ENCODE measurements at regions not wholly inside any gene's neighbourhood (a gene's known extent, or its start where the extent isn't known, plus 50 kb on each side); places are given as distances from the start of the nearest gene placed in this dataset.

- TF ChIP-seq EGR1 (IDR thresholded peaks at IDR 0.05) = no peak
- no peak for TF ChIP-seq TEAD4 (IDR thresholded peaks at IDR 0.05)
- no peak for TF ChIP-seq EP300 (IDR thresholded peaks at IDR 0.05; ENCODE audit: borderline replicate concordance)
- TF ChIP-seq, protein P1, sequence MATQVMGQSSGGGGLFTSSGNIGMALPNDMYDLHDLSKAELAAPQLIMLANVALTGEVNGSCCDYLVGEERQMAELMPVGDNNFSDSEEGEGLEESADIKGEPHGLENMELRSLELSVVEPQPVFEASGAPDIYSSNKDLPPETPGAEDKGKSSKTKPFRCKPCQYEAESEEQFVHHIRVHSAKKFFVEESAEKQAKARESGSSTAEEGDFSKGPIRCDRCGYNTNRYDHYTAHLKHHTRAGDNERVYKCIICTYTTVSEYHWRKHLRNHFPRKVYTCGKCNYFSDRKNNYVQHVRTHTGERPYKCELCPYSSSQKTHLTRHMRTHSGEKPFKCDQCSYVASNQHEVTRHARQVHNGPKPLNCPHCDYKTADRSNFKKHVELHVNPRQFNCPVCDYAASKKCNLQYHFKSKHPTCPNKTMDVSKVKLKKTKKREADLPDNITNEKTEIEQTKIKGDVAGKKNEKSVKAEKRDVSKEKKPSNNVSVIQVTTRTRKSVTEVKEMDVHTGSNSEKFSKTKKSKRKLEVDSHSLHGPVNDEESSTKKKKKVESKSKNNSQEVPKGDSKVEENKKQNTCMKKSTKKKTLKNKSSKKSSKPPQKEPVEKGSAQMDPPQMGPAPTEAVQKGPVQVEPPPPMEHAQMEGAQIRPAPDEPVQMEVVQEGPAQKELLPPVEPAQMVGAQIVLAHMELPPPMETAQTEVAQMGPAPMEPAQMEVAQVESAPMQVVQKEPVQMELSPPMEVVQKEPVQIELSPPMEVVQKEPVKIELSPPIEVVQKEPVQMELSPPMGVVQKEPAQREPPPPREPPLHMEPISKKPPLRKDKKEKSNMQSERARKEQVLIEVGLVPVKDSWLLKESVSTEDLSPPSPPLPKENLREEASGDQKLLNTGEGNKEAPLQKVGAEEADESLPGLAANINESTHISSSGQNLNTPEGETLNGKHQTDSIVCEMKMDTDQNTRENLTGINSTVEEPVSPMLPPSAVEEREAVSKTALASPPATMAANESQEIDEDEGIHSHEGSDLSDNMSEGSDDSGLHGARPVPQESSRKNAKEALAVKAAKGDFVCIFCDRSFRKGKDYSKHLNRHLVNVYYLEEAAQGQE (IDR thresholded peaks at IDR 0.05; ENCODE audit: low read depth) = no peak
- TF ChIP-seq FOXM1 (IDR thresholded peaks at IDR 0.05; ENCODE audit: borderline replicate concordance, low read depth) = no peak
- TF ChIP-seq CEBPB (IDR thresholded peaks at IDR 0.05) = no peak
- TF ChIP-seq YY1 (IDR thresholded peaks at IDR 0.05; ENCODE audit: low read depth) = no peak
- no peak for TF ChIP-seq TAF1 (IDR thresholded peaks at IDR 0.05; ENCODE audit: low read depth)
- TF ChIP-seq, protein P2, sequence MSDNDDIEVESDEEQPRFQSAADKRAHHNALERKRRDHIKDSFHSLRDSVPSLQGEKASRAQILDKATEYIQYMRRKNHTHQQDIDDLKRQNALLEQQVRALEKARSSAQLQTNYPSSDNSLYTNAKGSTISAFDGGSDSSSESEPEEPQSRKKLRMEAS (IDR thresholded peaks at IDR 0.05) = no peak
- TF ChIP-seq NFIC (IDR thresholded peaks at IDR 0.05) = no peak
- no peak for TF ChIP-seq RAD21 (IDR thresholded peaks at IDR 0.05; ENCODE audit: low read depth)
- no peak for TF ChIP-seq TCF12 (IDR thresholded peaks at IDR 0.05; ENCODE audit: low read depth)
- no peak for TF ChIP-seq CREB1 (IDR thresholded peaks at IDR 0.05; ENCODE audit: low read depth)
- no peak for TF ChIP-seq ZBTB7A (IDR thresholded peaks at IDR 0.05; ENCODE audit: low read depth)
- TF ChIP-seq, protein P3, sequence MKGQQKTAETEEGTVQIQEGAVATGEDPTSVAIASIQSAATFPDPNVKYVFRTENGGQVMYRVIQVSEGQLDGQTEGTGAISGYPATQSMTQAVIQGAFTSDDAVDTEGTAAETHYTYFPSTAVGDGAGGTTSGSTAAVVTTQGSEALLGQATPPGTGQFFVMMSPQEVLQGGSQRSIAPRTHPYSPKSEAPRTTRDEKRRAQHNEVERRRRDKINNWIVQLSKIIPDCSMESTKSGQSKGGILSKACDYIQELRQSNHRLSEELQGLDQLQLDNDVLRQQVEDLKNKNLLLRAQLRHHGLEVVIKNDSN (IDR thresholded peaks at IDR 0.05) = no peak
These were observed 1227.5 kb upstream of the CDH9 start for GRCh38 chr5:28265877-28266276.

- TF ChIP-seq, protein P3 (IDR thresholded peaks at IDR 0.05) = no peak
- TF ChIP-seq TEAD4 (IDR thresholded peaks at IDR 0.05) (no peak), CEBPB (IDR thresholded peaks at IDR 0.05) (no peak), ZBTB7A (IDR thresholded peaks at IDR 0.05; ENCODE audit: low read depth) (no peak), NFIC (IDR thresholded peaks at IDR 0.05) (no peak), TAF1 (IDR thresholded peaks at IDR 0.05; ENCODE audit: low read depth) (no peak), RAD21 (IDR thresholded peaks at IDR 0.05; ENCODE audit: low read depth) (no peak)
- TF ChIP-seq, protein P2 (IDR thresholded peaks at IDR 0.05) = no peak
These were observed 1216.5 kb upstream of the CDH9 start for GRCh38 chr5:28254846-28255245.

- TF ChIP-seq, protein P2 (IDR thresholded peaks at IDR 0.05) = no peak
- TF ChIP-seq CREB1 (IDR thresholded peaks at IDR 0.05; ENCODE audit: low read depth) = no peak
- no peak for TF ChIP-seq EGR1 (IDR thresholded peaks at IDR 0.05)
These were observed 1215.0 kb upstream of the CDH9 start for GRCh38 chr5:28253431-28253830.

DNA sequence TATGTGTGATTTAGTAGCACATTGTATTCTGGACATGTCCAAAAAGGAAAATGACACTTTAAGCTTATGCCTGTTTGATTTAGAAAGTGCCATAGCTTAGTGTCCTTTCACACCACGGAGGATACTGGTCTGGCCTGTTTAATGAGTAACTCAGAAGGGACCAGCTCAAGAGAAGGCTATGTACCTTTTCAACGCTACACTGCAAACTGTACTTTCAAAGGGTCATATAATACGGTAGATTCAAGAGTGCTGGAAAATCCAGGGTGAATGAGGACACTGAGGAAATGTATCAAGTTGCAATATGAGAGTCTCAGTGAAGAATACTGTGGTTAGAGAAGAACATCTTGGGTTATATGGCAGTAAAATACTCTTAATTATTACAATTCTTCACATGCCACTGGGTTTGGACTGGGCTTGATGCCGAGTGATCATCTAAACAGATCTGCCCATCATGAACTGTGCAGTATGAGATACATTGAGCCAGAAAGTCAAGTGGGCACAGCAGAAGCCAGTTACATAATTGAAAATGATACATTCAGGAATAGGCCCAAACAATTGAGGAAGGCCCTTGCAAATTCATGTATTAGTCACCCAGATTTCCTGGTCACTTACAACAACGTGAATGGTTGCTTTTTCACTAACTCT lies 1211.5 kb upstream of the CDH9 start:
- TF ChIP-seq YY1 (IDR thresholded peaks at IDR 0.05; ENCODE audit: low read depth) = no peak
- no peak for TF ChIP-seq ZBTB7A (IDR thresholded peaks at IDR 0.05; ENCODE audit: low read depth)
- TF ChIP-seq FOXM1 (IDR thresholded peaks at IDR 0.05; ENCODE audit: borderline replicate concordance, low read depth) = no peak
- no peak for TF ChIP-seq NFIC (IDR thresholded peaks at IDR 0.05)
- no peak for TF ChIP-seq EGR1 (IDR thresholded peaks at IDR 0.05)
- TF ChIP-seq CREB1 (IDR thresholded peaks at IDR 0.05; ENCODE audit: low read depth) = no peak
- no peak for TF ChIP-seq TCF12 (IDR thresholded peaks at IDR 0.05; ENCODE audit: low read depth)
- no peak for TF ChIP-seq EP300 (IDR thresholded peaks at IDR 0.05; ENCODE audit: borderline replicate concordance)
- TF ChIP-seq RAD21 (IDR thresholded peaks at IDR 0.05; ENCODE audit: low read depth) = no peak
- TF ChIP-seq, protein P1 (IDR thresholded peaks at IDR 0.05; ENCODE audit: low read depth) = no peak
- TF ChIP-seq, protein P2 (IDR thresholded peaks at IDR 0.05) = no peak
- TF ChIP-seq, protein P3 (IDR thresholded peaks at IDR 0.05) = no peak
- no peak for TF ChIP-seq TEAD4 (IDR thresholded peaks at IDR 0.05)
- no peak for TF ChIP-seq TAF1 (IDR thresholded peaks at IDR 0.05; ENCODE audit: low read depth)
- no peak for TF ChIP-seq CEBPB (IDR thresholded peaks at IDR 0.05)

DNA sequence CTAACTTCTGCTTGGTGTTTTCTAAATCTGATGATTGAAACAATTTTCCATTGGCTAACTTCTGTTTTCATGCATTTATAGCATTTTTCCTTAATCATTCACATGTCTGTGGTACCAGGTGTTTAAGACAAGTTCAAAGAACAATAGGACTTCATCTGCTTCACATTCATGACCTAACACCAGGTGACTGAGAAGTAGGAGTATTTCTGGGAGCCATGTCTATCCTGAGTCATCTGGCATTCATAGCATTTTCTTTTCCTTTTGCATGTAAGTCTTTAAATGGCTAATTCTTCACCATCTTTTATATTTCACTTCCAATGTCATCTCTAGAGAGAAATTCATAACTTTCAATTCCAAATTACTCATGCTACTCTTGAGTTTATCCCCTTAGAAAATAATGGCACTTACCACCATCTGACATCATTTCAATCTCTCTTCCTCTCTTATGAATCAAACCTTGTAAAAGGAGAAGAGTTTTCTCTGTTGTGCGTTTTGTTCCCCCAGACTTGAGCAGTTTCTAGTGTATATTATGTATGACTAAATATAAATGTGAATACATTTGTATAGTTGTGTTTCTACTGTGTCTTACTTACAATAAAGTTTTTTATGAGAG lies 1196.1 kb upstream of the CDH9 start:
- no peak for TF ChIP-seq NFIC (IDR thresholded peaks at IDR 0.05)
- TF ChIP-seq TAF1 (IDR thresholded peaks at IDR 0.05; ENCODE audit: low read depth) = no peak
- TF ChIP-seq CEBPB (IDR thresholded peaks at IDR 0.05) = no peak
- TF ChIP-seq YY1 (IDR thresholded peaks at IDR 0.05; ENCODE audit: low read depth) = no peak
- TF ChIP-seq EP300 (IDR thresholded peaks at IDR 0.05; ENCODE audit: borderline replicate concordance) = no peak

Measured in Ishikawa (cell line).